Type B pancreatic cell (in vitro differentiated cells): ENCODE measurements at regions not wholly inside any gene's neighbourhood (a gene's known extent, or its start where the extent isn't known, plus 50 kb on each side); places are given as distances from the start of the nearest gene placed in this dataset.
"Not testable (repeated sequence)": the region's sequence is repeated elsewhere in the genome, so short reads cannot be mapped to it uniquely, and the experiment has no call there.

Experiments
- DNase-seq: peaks from one replicate; pipeline ENCODE4 v3.0.0; 2021; ENCODE audit warnings: mixed read lengths; ENCODE audit not compliant: unreplicated experiment; ENCODE audit errors: extremely low spot score
- H3K27ac Mint-ChIP-seq: 2 replicates; pipeline ENCODE4 v1.8.0; 2021; ENCODE audit warnings: mild to moderate bottlenecking, mixed read lengths
- H3K27me3 Mint-ChIP-seq: 2 replicates; pipeline ENCODE4 v1.8.0; 2021; ENCODE audit warnings: mixed read lengths
- H3K36me3 Mint-ChIP-seq: 2 replicates; pipeline ENCODE4 v1.8.0; 2021; ENCODE audit warnings: mixed read lengths
- H3K4me1 Mint-ChIP-seq: one replicate; pipeline ENCODE4 v1.8.0; 2021; ENCODE audit warnings: mixed read lengths; ENCODE audit not compliant: unreplicated experiment
- H3K4me3 Mint-ChIP-seq: 2 replicates; pipeline ENCODE4 v1.8.0; 2021; ENCODE audit warnings: mild to moderate bottlenecking, mixed read lengths
- H3K9me3 Mint-ChIP-seq: 2 replicates; pipeline ENCODE4 v1.8.0; 2021; ENCODE audit warnings: mixed read lengths
- CTCF ChIP-seq: fragments of 200-600 bp; sonication (generic); conservative IDR thresholded peaks from 2 replicates; pipeline ENCODE4 v1.5.0; 2021; ENCODE audit warnings: antibody characterized with exemption, mild to moderate bottlenecking

- no peak for DNase-seq
- no peaks in the 10 kb centered on the region for H3K27me3 Mint-ChIP-seq
- no peak overlapping the region for H3K27ac Mint-ChIP-seq
- H3K4me3 Mint-ChIP-seq: no peak overlapping the region
- H3K4me1 Mint-ChIP-seq: no peaks in the 10 kb centered on the region
- H3K36me3 Mint-ChIP-seq: no peaks in the 10 kb centered on the region
- TF ChIP-seq CTCF: no peak
- H3K9me3 Mint-ChIP-seq: peaks cover 9% of the 10 kb centered on the region
Measured at GRCh38 chr4:84260495-84260894, 238.6 kb downstream of the NKX6-1 start.

- H3K27ac Mint-ChIP-seq: no peak overlapping the region
- peaks cover 9% of the 10 kb centered on the region for H3K9me3 Mint-ChIP-seq
- DNase-seq: no peak
- peak; percentile 73 for TF ChIP-seq CTCF
- H3K4me1 Mint-ChIP-seq: no peaks in the 10 kb centered on the region
- no peak overlapping the region for H3K4me3 Mint-ChIP-seq
- H3K27me3 Mint-ChIP-seq: no peaks in the 10 kb centered on the region
- H3K36me3 Mint-ChIP-seq: no peaks in the 10 kb centered on the region
Measured at GRCh38 chr4:84258905-84259830, 239.9 kb downstream of the NKX6-1 start.

- Mint-ChIP-seq H3K36me3 (no peaks in the 10 kb centered on the region), H3K27me3 (no peaks in the 10 kb centered on the region), H3K4me1 (no peaks in the 10 kb centered on the region), H3K9me3 (peaks cover 5% of the 10 kb centered on the region), H3K4me3 (no peak overlapping the region), H3K27ac (no peak overlapping the region)
- no peak for DNase-seq
- TF ChIP-seq CTCF: no peak
Measured at GRCh38 chr4:84254537-84254936, 244.6 kb downstream of the NKX6-1 start.

GRCh38 chr4:84249521-84249920 is 249.6 kb downstream of the NKX6-1 start:
- H3K27me3 Mint-ChIP-seq: peaks cover 3% of the 10 kb centered on the region
- TF ChIP-seq CTCF: no peak
- no peaks in the 10 kb centered on the region for H3K36me3 Mint-ChIP-seq
- H3K4me3 Mint-ChIP-seq: no peak overlapping the region
- no peaks in the 10 kb centered on the region for H3K9me3 Mint-ChIP-seq
- H3K4me1 Mint-ChIP-seq: no peaks in the 10 kb centered on the region
- H3K27ac Mint-ChIP-seq: no peak overlapping the region
- no peak for DNase-seq

GRCh38 chr4:84245042-84245441 is 254.1 kb downstream of the NKX6-1 start:
- H3K4me1 Mint-ChIP-seq, H3K4me3 Mint-ChIP-seq, H3K27me3 Mint-ChIP-seq, H3K9me3 Mint-ChIP-seq, H3K27ac Mint-ChIP-seq, DNase-seq, H3K36me3 Mint-ChIP-seq: not testable (repeated sequence)

GRCh38 chr4:84244346-84244801 is 254.7 kb downstream of the NKX6-1 start:
- DNase-seq, H3K36me3 Mint-ChIP-seq, H3K4me3 Mint-ChIP-seq, H3K27me3 Mint-ChIP-seq, H3K27ac Mint-ChIP-seq, H3K9me3 Mint-ChIP-seq, H3K4me1 Mint-ChIP-seq: not testable (repeated sequence)
